ENCODE measurements at regions not wholly inside any gene's neighbourhood (a gene's known extent, or its start where the extent isn't known, plus 50 kb on each side); places are given as distances from the start of the nearest gene placed in this dataset.

GRCh38 chrX:69387567-69388487, 116.3 kb upstream of the NALF2 start:
- peak overlapping the region in 3 of 6 donors; percentile 40 to 56 (median 55) for H3K27ac Mint-ChIP-seq
- ATAC-seq (ENCODE audit: low read depth in 2 of 2): peak in 1 of 2 donors; percentile 20

GRCh38 chrX:69386681-69387080, 117.4 kb upstream of the NALF2 start:
- peaks cover 0 to 3% (median 0%) of the 10 kb centered on the region in 3 donors for H3K4me1 Mint-ChIP-seq
- peaks cover 0 to 1% (median 0%) of the 10 kb centered on the region in 7 donors for H3K9me3 Mint-ChIP-seq
- DNase-seq: no peak
- ATAC-seq (ENCODE audit: low read depth in 2 of 2): no peak
- H3K27ac Mint-ChIP-seq: no peak overlapping the region
- H3K27me3 Mint-ChIP-seq: peaks cover 4 to 51% (median 15%) of the 10 kb centered on the region in 3 donors
- H3K4me3 Mint-ChIP-seq: no peak overlapping the region
- H3K36me3 Mint-ChIP-seq: no peaks in the 10 kb centered on the region

More at GRCh38 chrX:69387567-69388487, 116.3 kb upstream of the NALF2 start:
- Mint-ChIP-seq H3K4me3 (no peak overlapping the region), H3K9me3 (peaks cover 0 to 1% (median 0%) of the 10 kb centered on the region in 7 donors), H3K36me3 (no peaks in the 10 kb centered on the region), H3K27me3 (peaks cover 4 to 48% (median 15%) of the 10 kb centered on the region in 3 donors), H3K4me1 (peaks cover 0 to 3% (median 0%) of the 10 kb centered on the region in 3 donors)
- DNase-seq: peak; percentile 17

GRCh38 chrX:69379412-69379811, 124.7 kb upstream of the NALF2 start:
- H3K36me3 Mint-ChIP-seq: peaks cover 5 to 6% of the 10 kb centered on the region in 2 donors
- no peak for DNase-seq
- peak overlapping the region in 1 of 6 donors; percentile 26 for H3K27ac Mint-ChIP-seq
- H3K4me3 Mint-ChIP-seq: no peak overlapping the region
- ATAC-seq (ENCODE audit: low read depth in 2 of 2): no peak
- no peaks in the 10 kb centered on the region for H3K4me1 Mint-ChIP-seq
- peaks cover 4 to 24% (median 17%) of the 10 kb centered on the region in 7 donors for H3K9me3 Mint-ChIP-seq
- H3K27me3 Mint-ChIP-seq: peaks cover 0 to 17% (median 0%) of the 10 kb centered on the region in 3 donors

GRCh38 chrX:69374569-69374968, 129.6 kb upstream of the NALF2 start:
- H3K27ac Mint-ChIP-seq: no peak overlapping the region
- peaks cover 5 to 6% of the 10 kb centered on the region in 2 donors for H3K36me3 Mint-ChIP-seq
- peaks cover 0 to 22% (median 7%) of the 10 kb centered on the region in 3 donors for H3K27me3 Mint-ChIP-seq
- peaks cover 4 to 31% (median 17%) of the 10 kb centered on the region in 7 donors for H3K9me3 Mint-ChIP-seq
- H3K4me3 Mint-ChIP-seq: peak overlapping the region in 1 of 8 donors; percentile 13
- no peak for ATAC-seq (ENCODE audit: low read depth in 2 of 2)
- DNase-seq: no peak
- H3K4me1 Mint-ChIP-seq: no peaks in the 10 kb centered on the region

DNA sequence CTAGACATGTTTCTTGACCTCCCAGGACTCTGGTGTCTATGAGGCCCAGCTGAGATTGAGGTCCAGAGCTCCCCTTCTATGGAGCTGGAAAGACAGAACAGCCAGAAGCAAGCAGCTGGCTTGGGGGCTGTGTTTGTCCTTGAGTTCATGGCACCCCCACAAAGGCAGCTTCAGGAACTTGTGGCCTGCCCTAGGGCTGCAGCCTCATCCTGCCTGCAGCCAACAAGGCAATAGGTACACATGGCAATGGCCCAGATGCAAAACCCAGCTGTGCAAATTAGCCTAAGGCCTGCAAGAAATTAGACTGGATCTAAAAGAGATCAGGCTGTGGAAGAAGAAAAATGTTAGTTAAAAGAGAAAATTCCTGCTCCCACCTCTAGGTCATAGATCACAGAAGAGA, 131.7 kb upstream of the NALF2 start:
- H3K27ac Mint-ChIP-seq: no peak overlapping the region
- ATAC-seq (ENCODE audit: low read depth in 2 of 2): no peak
- H3K9me3 Mint-ChIP-seq: peaks cover 4 to 29% (median 15%) of the 10 kb centered on the region in 7 donors
- no peaks in the 10 kb centered on the region for H3K4me1 Mint-ChIP-seq
- no peak overlapping the region for H3K4me3 Mint-ChIP-seq
- peaks cover 0 to 22% (median 7%) of the 10 kb centered on the region in 3 donors for H3K27me3 Mint-ChIP-seq
- peaks cover 5 to 6% of the 10 kb centered on the region in 2 donors for H3K36me3 Mint-ChIP-seq
- DNase-seq: no peak

DNA sequence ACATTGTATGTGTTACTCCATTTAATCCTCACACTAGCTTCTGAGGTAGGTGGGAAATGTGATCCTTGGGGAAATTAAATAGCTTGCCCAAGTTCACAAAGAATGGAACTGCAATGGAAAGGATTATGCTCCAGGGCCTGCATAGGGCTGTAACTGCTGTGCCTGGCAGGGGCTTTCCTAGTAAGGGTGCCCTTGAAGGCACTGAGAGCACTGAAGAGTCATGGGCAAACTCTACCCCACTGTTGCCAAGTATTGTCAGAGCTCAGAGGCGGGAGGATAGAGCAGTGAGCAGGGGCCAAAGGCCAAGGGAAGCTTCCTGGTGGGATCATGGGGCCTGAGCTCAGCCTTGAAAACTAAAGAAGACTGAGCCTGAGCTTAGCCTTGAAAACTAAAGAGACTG, 133.0 kb upstream of the NALF2 start:
- Mint-ChIP-seq H3K27me3 (peaks cover 0 to 22% (median 7%) of the 10 kb centered on the region in 3 donors), H3K36me3 (peaks cover 0 to 5% of the 10 kb centered on the region in 2 donors), H3K4me3 (peak overlapping the region in 1 of 8 donors; percentile 32), H3K27ac (no peak overlapping the region), H3K9me3 (peaks cover 3 to 16% (median 7%) of the 10 kb centered on the region in 7 donors), H3K4me1 (no peaks in the 10 kb centered on the region)
- ATAC-seq (ENCODE audit: low read depth in 2 of 2): no peak
- DNase-seq: no peak

DNA sequence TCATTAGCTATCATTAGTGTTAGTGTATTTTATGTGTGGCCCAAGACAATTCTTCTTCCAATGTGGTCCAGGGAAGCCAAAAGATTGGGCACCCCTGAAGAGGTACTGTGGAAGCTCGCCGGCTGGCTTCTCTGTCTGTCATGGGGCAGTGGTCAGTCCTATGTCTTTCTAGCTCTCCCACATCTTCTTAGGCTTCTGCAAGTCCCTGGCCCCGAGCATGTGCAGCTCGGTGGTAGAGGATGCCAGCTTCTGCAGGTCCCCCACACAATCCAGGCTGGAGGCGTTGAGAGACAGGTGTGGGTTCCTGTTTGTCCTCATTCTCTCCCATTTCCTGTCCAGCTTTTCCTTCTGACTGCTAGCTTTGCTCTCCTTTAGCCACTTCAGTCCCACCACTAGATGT, 134.1 kb upstream of the NALF2 start:
- Mint-ChIP-seq H3K36me3 (no peaks in the 10 kb centered on the region), H3K4me3 (no peak overlapping the region), H3K27ac (no peak overlapping the region), H3K27me3 (peaks cover 0 to 22% (median 7%) of the 10 kb centered on the region in 3 donors), H3K9me3 (peaks cover 0 to 6% (median 3%) of the 10 kb centered on the region in 7 donors), H3K4me1 (no peaks in the 10 kb centered on the region)
- no peak for DNase-seq
- no peak for ATAC-seq (ENCODE audit: low read depth in 2 of 2)

- no peak for ATAC-seq (ENCODE audit: low read depth in 2 of 2)
- H3K27me3 Mint-ChIP-seq: no peaks in the 10 kb centered on the region
- peaks cover 0 to 6% (median 0%) of the 10 kb centered on the region in 7 donors for H3K9me3 Mint-ChIP-seq
- H3K36me3 Mint-ChIP-seq: no peaks in the 10 kb centered on the region
- no peaks in the 10 kb centered on the region for H3K4me1 Mint-ChIP-seq
- H3K4me3 Mint-ChIP-seq: no peak overlapping the region
- H3K27ac Mint-ChIP-seq: no peak overlapping the region
- no peak for DNase-seq
Measured at GRCh38 chrX:69366183-69366582, 137.9 kb upstream of the NALF2 start.

GRCh38 chrX:69365755-69366154, 138.4 kb upstream of the NALF2 start:
- ATAC-seq (ENCODE audit: low read depth in 2 of 2) (no peak), DNase-seq (no peak)
- Mint-ChIP-seq H3K27me3 (no peaks in the 10 kb centered on the region), H3K27ac (no peak overlapping the region), H3K4me3 (no peak overlapping the region), H3K36me3 (no peaks in the 10 kb centered on the region), H3K9me3 (peaks cover 0 to 6% (median 0%) of the 10 kb centered on the region in 7 donors), H3K4me1 (no peaks in the 10 kb centered on the region)

GRCh38 chrX:69365349-69365748, 138.8 kb upstream of the NALF2 start:
- ATAC-seq (ENCODE audit: low read depth in 2 of 2) (no peak), DNase-seq (no peak)
- no peaks in the 10 kb centered on the region for H3K36me3 Mint-ChIP-seq
- no peak overlapping the region for H3K27ac Mint-ChIP-seq
- H3K4me1 Mint-ChIP-seq: no peaks in the 10 kb centered on the region
- peaks cover 0 to 6% (median 0%) of the 10 kb centered on the region in 7 donors for H3K9me3 Mint-ChIP-seq
- no peaks in the 10 kb centered on the region for H3K27me3 Mint-ChIP-seq
- no peak overlapping the region for H3K4me3 Mint-ChIP-seq

GRCh38 chrX:69362856-69363255, 141.3 kb upstream of the NALF2 start:
- Mint-ChIP-seq H3K4me3 (no peak overlapping the region), H3K27me3 (no peaks in the 10 kb centered on the region), H3K9me3 (peaks cover 0 to 6% (median 0%) of the 10 kb centered on the region in 7 donors), H3K36me3 (no peaks in the 10 kb centered on the region), H3K27ac (no peak overlapping the region), H3K4me1 (no peaks in the 10 kb centered on the region)
- ATAC-seq (ENCODE audit: low read depth in 2 of 2): no peak
- DNase-seq: no peak

GRCh38 chrX:69362354-69362753, 141.8 kb upstream of the NALF2 start:
- no peak for DNase-seq
- H3K4me1 Mint-ChIP-seq: no peaks in the 10 kb centered on the region
- H3K36me3 Mint-ChIP-seq: no peaks in the 10 kb centered on the region
- H3K27me3 Mint-ChIP-seq: no peaks in the 10 kb centered on the region
- peaks cover 0 to 6% (median 0%) of the 10 kb centered on the region in 7 donors for H3K9me3 Mint-ChIP-seq
- no peak for ATAC-seq (ENCODE audit: low read depth in 2 of 2)
- H3K4me3 Mint-ChIP-seq: no peak overlapping the region
- no peak overlapping the region for H3K27ac Mint-ChIP-seq

GRCh38 chrX:69361311-69361845, 142.7 kb upstream of the NALF2 start:
- DNase-seq: no peak
- H3K36me3 Mint-ChIP-seq: no peaks in the 10 kb centered on the region
- H3K9me3 Mint-ChIP-seq: peaks cover 0 to 6% (median 0%) of the 10 kb centered on the region in 7 donors
- no peaks in the 10 kb centered on the region for H3K4me1 Mint-ChIP-seq
- H3K4me3 Mint-ChIP-seq: no peak overlapping the region
- ATAC-seq (ENCODE audit: low read depth in 2 of 2): no peak
- no peaks in the 10 kb centered on the region for H3K27me3 Mint-ChIP-seq
- H3K27ac Mint-ChIP-seq: no peak overlapping the region

- no peak for ATAC-seq (ENCODE audit: low read depth in 2 of 2)
- Mint-ChIP-seq H3K27me3 (peaks cover 0 to 6% (median 0%) of the 10 kb centered on the region in 3 donors), H3K4me3 (no peak overlapping the region), H3K27ac (no peak overlapping the region), H3K36me3 (peaks cover 0 to 7% of the 10 kb centered on the region in 2 donors), H3K4me1 (no peaks in the 10 kb centered on the region), H3K9me3 (peaks cover 6 to 22% (median 12%) of the 10 kb centered on the region in 7 donors)
- DNase-seq: no peak
Measured at GRCh38 chrX:69357317-69357716, 146.8 kb upstream of the NALF2 start.
